Hepatocyte (in vitro differentiated cells): ENCODE measurements at regions not wholly inside any gene's neighbourhood (a gene's known extent, or its start where the extent isn't known, plus 50 kb on each side); places are given as distances from the start of the nearest gene placed in this dataset.

Experiments
- DNase-seq: peaks from one replicate; pipeline ENCODE4 v3.0.0-alpha.2; 2016; ENCODE audit warnings: low spot score
- H2AFZ ChIP-seq: fragments of 200-600 bp; sonication (generic); 2 replicates; pipeline ENCODE4 v1.6.0; 2016; ENCODE audit warnings: antibody characterized with exemption, mild to moderate bottlenecking
- H3K27ac ChIP-seq: fragments of 200-600 bp; sonication (generic); 2 replicates; pipeline ENCODE4 v1.5.1; 2016; ENCODE audit warnings: mild to moderate bottlenecking
- H3K27me3 ChIP-seq: fragments of 200-600 bp; sonication (generic); 2 replicates; pipeline ENCODE4 v1.6.1; 2016
- H3K36me3 ChIP-seq: fragments of 200-600 bp; sonication (generic); replicated peaks from 2 replicates; pipeline ENCODE4 v1.5.1; 2016; ENCODE audit warnings: low read depth; ENCODE audit not compliant: insufficient read depth
- H3K4me1 ChIP-seq: fragments of 200-600 bp; sonication (generic); 2 replicates; pipeline ENCODE4 v1.5.1; 2016; ENCODE audit warnings: mild to moderate bottlenecking, moderate library complexity; ENCODE audit not compliant: insufficient read depth
- H3K4me2 ChIP-seq: fragments of 200-600 bp; sonication (generic); 2 replicates; pipeline ENCODE4 v1.6.0; 2016
- H3K4me3 ChIP-seq: fragments of 200-600 bp; sonication (generic); 2 replicates; pipeline ENCODE4 v1.5.1; 2016; ENCODE audit warnings: mild to moderate bottlenecking
- H3K79me2 ChIP-seq: fragments of 200-600 bp; sonication (generic); 2 replicates; pipeline ENCODE4 v1.6.0; 2017; ENCODE audit warnings: mild to moderate bottlenecking
- H3K9me2 ChIP-seq: fragments of 200-600 bp; sonication (generic); replicated peaks from 2 replicates; pipeline ENCODE4 v1.6.0; 2017; ENCODE audit warnings: mild to moderate bottlenecking; ENCODE audit not compliant: insufficient read depth
- H3K9me3 ChIP-seq: fragments of 200-600 bp; sonication (generic); 2 replicates; pipeline ENCODE4 v1.5.1; 2016; ENCODE audit warnings: low read depth, mild to moderate bottlenecking
- H4K20me1 ChIP-seq: fragments of 200-600 bp; sonication (generic); 2 replicates; pipeline ENCODE4 v1.6.0; 2016; ENCODE audit warnings: mild to moderate bottlenecking; ENCODE audit not compliant: insufficient read depth, poor library complexity, severe bottlenecking
- CTCF ChIP-seq: fragments of 200-600 bp; sonication (generic); IDR thresholded peaks from 2 replicates; pipeline ENCODE4 v1.5.1; 2016; ENCODE audit warnings: antibody characterized with exemption, mild to moderate bottlenecking; ENCODE audit not compliant: poor library complexity
- EZH2 ChIP-seq: fragments of 200-600 bp; sonication (generic); IDR thresholded peaks from 2 replicates; pipeline ENCODE4 v1.6.1; 2016; ENCODE audit warnings: antibody characterized with exemption, mild to moderate bottlenecking, borderline replicate concordance
- EZH2phosphoT487 ChIP-seq: fragments of 200-600 bp; sonication (generic); IDR thresholded peaks from one replicate; pipeline ENCODE4 v1.6.1; 2018; ENCODE audit warnings: antibody characterized with exemption, mild to moderate bottlenecking, low read depth, moderate library complexity; ENCODE audit not compliant: unreplicated experiment, severe bottlenecking
- WGBS: methylation state at CpG from one replicate; pipeline ENCODE4 v1.1.6; 2016; ENCODE audit warnings: low lambda C conversion rate; ENCODE audit errors: missing lambda C conversion rate; 5-methylcytosine and 5-hydroxymethylcytosine counted together

- H3K36me3 ChIP-seq: no peaks in the 10 kb centered on the region
- H3K79me2 ChIP-seq: no peaks in the 10 kb centered on the region
- no peaks in the 10 kb centered on the region for H3K27me3 ChIP-seq
- H3K9me3 ChIP-seq: no peaks in the 10 kb centered on the region
- H3K9me2 ChIP-seq: no peaks in the 10 kb centered on the region
- 62% methylated on average over 3 of the region's 3 CpGs for WGBS
- DNase-seq: no peak
- no peaks in the 10 kb centered on the region for H3K4me1 ChIP-seq
- no peak for TF ChIP-seq CTCF
- TF ChIP-seq EZH2: no peak
- TF ChIP-seq EZH2phosphoT487: no peak
- no peak overlapping the region for H3K27ac ChIP-seq
- no peak overlapping the region for H2AFZ ChIP-seq
- no peak overlapping the region for H3K4me2 ChIP-seq
- H4K20me1 ChIP-seq: no peaks in the 10 kb centered on the region
- no peak overlapping the region for H3K4me3 ChIP-seq
Observed at GRCh38 chr19:27901078-27901477, 1311.9 kb downstream of the UQCRFS1 start.

- no peak for DNase-seq
- Histone ChIP-seq H3K9me3 (no peaks in the 10 kb centered on the region), H3K27me3 (no peaks in the 10 kb centered on the region), H3K4me1 (no peaks in the 10 kb centered on the region), H3K4me3 (no peak overlapping the region), H3K4me2 (no peak overlapping the region), H3K27ac (no peak overlapping the region), H3K79me2 (no peaks in the 10 kb centered on the region), H3K36me3 (no peaks in the 10 kb centered on the region), H2AFZ (no peak overlapping the region), H4K20me1 (no peaks in the 10 kb centered on the region), H3K9me2 (no peaks in the 10 kb centered on the region)
- WGBS: 67% methylated on average over 1 of the region's 1 CpG
- TF ChIP-seq CTCF: no peak
- TF ChIP-seq EZH2phosphoT487: no peak
- TF ChIP-seq EZH2: no peak
Observed at GRCh38 chr19:27896091-27896490, 1316.9 kb downstream of the UQCRFS1 start.

GRCh38 chr19:27894906-27895754 lies 1317.8 kb downstream of the UQCRFS1 start:
- no peak overlapping the region for H3K4me2 ChIP-seq
- H3K79me2 ChIP-seq: no peaks in the 10 kb centered on the region
- no peak overlapping the region for H3K27ac ChIP-seq
- H2AFZ ChIP-seq: no peak overlapping the region
- DNase-seq: no peak
- H3K9me3 ChIP-seq: no peaks in the 10 kb centered on the region
- H4K20me1 ChIP-seq: no peaks in the 10 kb centered on the region
- H3K27me3 ChIP-seq: no peaks in the 10 kb centered on the region
- 68% methylated on average over 12 of the region's 12 CpGs for WGBS
- no peak overlapping the region for H3K4me3 ChIP-seq
- TF ChIP-seq EZH2phosphoT487 (no peak), CTCF (no peak), EZH2 (no peak)
- H3K36me3 ChIP-seq: no peaks in the 10 kb centered on the region
- no peaks in the 10 kb centered on the region for H3K9me2 ChIP-seq
- no peaks in the 10 kb centered on the region for H3K4me1 ChIP-seq
